ENCODE measurements at regions not wholly inside any gene's neighbourhood (a gene's known extent, or its start where the extent isn't known, plus 50 kb on each side); places are given as distances from the start of the nearest gene placed in this dataset.

GRCh38 chr2:16124881-16125613 lies 184.7 kb downstream of the MYCN start:
- TF ChIP-seq CSDC2 (CRISPR knock-in tag; IDR thresholded peaks at IDR 0.05): no peak
- TF ChIP-seq ZNF8 (CRISPR knock-in tag; IDR thresholded peaks at IDR 0.05): no peak
- TF ChIP-seq PPARA (CRISPR knock-in tag; IDR thresholded peaks at IDR 0.05; ENCODE audit: borderline replicate concordance): no peak
- no peak for TF ChIP-seq GLIS3 (CRISPR knock-in tag; IDR thresholded peaks at IDR 0.05)
- no peak for TF ChIP-seq ZNF70 (CRISPR knock-in tag; IDR thresholded peaks at IDR 0.05)
- no peak for ATAC-seq

GRCh38 chr2:16123856-16124780 lies 183.8 kb downstream of the MYCN start:
- no peak for ATAC-seq
- TF ChIP-seq GLIS3 (CRISPR knock-in tag; IDR thresholded peaks at IDR 0.05) (no peak), CREB5 (CRISPR knock-in tag; IDR thresholded peaks at IDR 0.05; ENCODE audit: low read depth) (no peak), CSDC2 (CRISPR knock-in tag; IDR thresholded peaks at IDR 0.05) (no peak), ZNF565 (CRISPR knock-in tag; conservative IDR thresholded peaks at IDR 0.05; ENCODE audit: low read depth) (no peak), RARB (CRISPR knock-in tag; IDR thresholded peaks at IDR 0.05) (no peak), ARNTL (CRISPR knock-in tag; IDR thresholded peaks at IDR 0.05; ENCODE audit: borderline replicate concordance, low read depth) (no peak), ZC3H10 (CRISPR knock-in tag; IDR thresholded peaks at IDR 0.05) (no peak), TOX (CRISPR knock-in tag; IDR thresholded peaks at IDR 0.05; ENCODE audit: borderline replicate concordance) (no peak), ZNF70 (CRISPR knock-in tag; IDR thresholded peaks at IDR 0.05) (no peak), PATZ1 (CRISPR knock-in tag; IDR thresholded peaks at IDR 0.05; ENCODE audit: borderline replicate concordance) (no peak), OSR1 (CRISPR knock-in tag; IDR thresholded peaks at IDR 0.05) (no peak), ZFP3 (CRISPR knock-in tag; IDR thresholded peaks at IDR 0.05) (no peak), ZFP30 (CRISPR knock-in tag; IDR thresholded peaks at IDR 0.05) (no peak), POU6F1 (CRISPR knock-in tag; IDR thresholded peaks at IDR 0.05; ENCODE audit: borderline replicate concordance, low read depth) (no peak), ESRRG (CRISPR knock-in tag; IDR thresholded peaks at IDR 0.05) (no peak), ISL1 (CRISPR knock-in tag; IDR thresholded peaks at IDR 0.05) (no peak), ZNF8 (CRISPR knock-in tag; IDR thresholded peaks at IDR 0.05) (no peak)

- no peak for ATAC-seq
- TF ChIP-seq CSDC2 (CRISPR knock-in tag; IDR thresholded peaks at IDR 0.05) (no peak), ISL1 (CRISPR knock-in tag; IDR thresholded peaks at IDR 0.05) (no peak), TOX (CRISPR knock-in tag; IDR thresholded peaks at IDR 0.05; ENCODE audit: borderline replicate concordance) (no peak), ZFP30 (CRISPR knock-in tag; IDR thresholded peaks at IDR 0.05) (no peak), BACH2 (CRISPR knock-in tag; IDR thresholded peaks at IDR 0.05; ENCODE audit: borderline replicate concordance) (no peak), GLIS3 (CRISPR knock-in tag; IDR thresholded peaks at IDR 0.05) (no peak), PATZ1 (CRISPR knock-in tag; IDR thresholded peaks at IDR 0.05; ENCODE audit: borderline replicate concordance) (no peak), POU6F1 (CRISPR knock-in tag; IDR thresholded peaks at IDR 0.05; ENCODE audit: borderline replicate concordance, low read depth) (no peak)
These were observed 183.1 kb downstream of the MYCN start for GRCh38 chr2:16123421-16123820.
